Neutrophil (primary cell): ENCODE measurements at regions not wholly inside any gene's neighbourhood (a gene's known extent, or its start where the extent isn't known, plus 50 kb on each side); places are given as distances from the start of the nearest gene placed in this dataset.

ENCODE experiments used
- H3K27ac ChIP-seq: fragments of 200-600 bp; sonication (generic); 2 replicates; pipeline ENCODE4 v1.5.1; 2016; ENCODE audit warnings: mild to moderate bottlenecking, moderate library complexity
- H3K27me3 ChIP-seq: fragments of 200-600 bp; sonication (generic); 2 replicates; pipeline ENCODE4 v1.6.0; 2016; ENCODE audit warnings: mild to moderate bottlenecking
- H3K36me3 ChIP-seq: fragments of 200-600 bp; sonication (generic); 2 replicates; pipeline ENCODE4 v1.5.1; 2017
- H3K4me1 ChIP-seq, 2 experiments: fragments of 200-600 bp in 1 of 2; sonication (generic) in 1 of 2; 1 replicate in 1 of 2; 2 replicates in 1 of 2; pipeline versions ENCODE4 v1.5.1 to v1.6.1; 2013 to 2016; ENCODE audit warnings: low read depth in 1 of 2, low read length in 1 of 2, mild to moderate bottlenecking in 1 of 2, moderate library complexity in 1 of 2; ENCODE audit not compliant: control insufficient read depth in 1 of 2, insufficient read depth in 1 of 2
- H3K4me3 ChIP-seq, 2 experiments: fragments of 200-600 bp in 1 of 2; sonication (generic) in 1 of 2; 1 replicate in 1 of 2; 2 replicates in 1 of 2; pipeline ENCODE4 v1.5.1; 2013 to 2016; ENCODE audit warnings: low read depth in 1 of 2, low read length in 1 of 2, mild to moderate bottlenecking in 1 of 2, moderate library complexity in 1 of 2
- H3K9me3 ChIP-seq: fragments of 200-600 bp; sonication (generic); 2 replicates; pipeline ENCODE4 v1.5.1; 2016
- TF ChIP-seq, protein P1 (sequence below): fragments of 200-600 bp; sonication (generic); IDR thresholded peaks from 2 replicates; pipeline ENCODE4 v1.5.1; 2016; ENCODE audit warnings: antibody characterized with exemption

DNA sequence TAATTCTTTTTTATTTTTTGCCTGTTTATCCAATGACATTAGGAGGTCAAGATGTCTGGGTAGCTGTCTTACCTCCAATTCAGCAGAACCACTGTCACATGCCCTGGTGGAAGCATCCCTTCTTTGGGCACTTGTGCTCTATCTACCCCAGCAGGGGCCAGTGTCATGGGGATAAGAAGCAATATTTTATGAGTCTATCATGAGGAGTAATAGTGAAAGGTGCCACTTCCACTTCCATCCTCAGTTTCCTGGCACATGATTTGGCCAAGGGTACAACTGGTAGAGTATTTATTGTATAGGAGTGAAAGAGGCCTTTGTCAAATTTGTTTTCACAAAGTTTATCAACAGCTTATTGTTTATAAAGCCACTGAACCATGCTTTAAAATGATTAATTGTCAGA, 112.5 kb downstream of the CCDC71L start:
- TF ChIP-seq, protein P1, sequence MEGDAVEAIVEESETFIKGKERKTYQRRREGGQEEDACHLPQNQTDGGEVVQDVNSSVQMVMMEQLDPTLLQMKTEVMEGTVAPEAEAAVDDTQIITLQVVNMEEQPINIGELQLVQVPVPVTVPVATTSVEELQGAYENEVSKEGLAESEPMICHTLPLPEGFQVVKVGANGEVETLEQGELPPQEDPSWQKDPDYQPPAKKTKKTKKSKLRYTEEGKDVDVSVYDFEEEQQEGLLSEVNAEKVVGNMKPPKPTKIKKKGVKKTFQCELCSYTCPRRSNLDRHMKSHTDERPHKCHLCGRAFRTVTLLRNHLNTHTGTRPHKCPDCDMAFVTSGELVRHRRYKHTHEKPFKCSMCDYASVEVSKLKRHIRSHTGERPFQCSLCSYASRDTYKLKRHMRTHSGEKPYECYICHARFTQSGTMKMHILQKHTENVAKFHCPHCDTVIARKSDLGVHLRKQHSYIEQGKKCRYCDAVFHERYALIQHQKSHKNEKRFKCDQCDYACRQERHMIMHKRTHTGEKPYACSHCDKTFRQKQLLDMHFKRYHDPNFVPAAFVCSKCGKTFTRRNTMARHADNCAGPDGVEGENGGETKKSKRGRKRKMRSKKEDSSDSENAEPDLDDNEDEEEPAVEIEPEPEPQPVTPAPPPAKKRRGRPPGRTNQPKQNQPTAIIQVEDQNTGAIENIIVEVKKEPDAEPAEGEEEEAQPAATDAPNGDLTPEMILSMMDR, result no peak
- H3K27ac ChIP-seq, result no peak overlapping the region

DNA sequence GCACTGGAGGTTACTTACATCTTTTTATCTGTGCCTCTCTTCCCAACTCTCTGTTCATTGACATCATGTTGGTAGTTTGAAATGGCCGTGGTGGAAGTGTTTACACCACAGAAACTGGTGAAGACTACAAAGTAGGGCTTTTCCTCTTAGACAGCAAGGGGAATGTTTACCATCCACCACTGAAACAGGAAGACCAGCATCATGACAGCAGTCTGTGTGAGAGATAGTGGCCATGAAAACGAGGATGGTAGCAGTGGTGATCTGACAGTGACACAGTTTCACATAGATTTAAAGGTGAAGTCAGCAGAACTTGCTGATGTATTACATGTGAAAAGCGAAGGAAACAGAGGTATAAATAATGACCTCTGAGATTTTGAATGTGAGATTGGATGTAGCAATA, 115.7 kb downstream of the CCDC71L start:
- H3K27ac ChIP-seq, result no peak overlapping the region
- no peaks in the 10 kb centered on the region for H3K36me3 ChIP-seq
- no peaks in the 10 kb centered on the region for H3K4me1 ChIP-seq
- TF ChIP-seq, protein P1, result no peak
- H3K27me3 ChIP-seq, result no peaks in the 10 kb centered on the region
- H3K9me3 ChIP-seq, result no peaks in the 10 kb centered on the region
- H3K4me3 ChIP-seq, result no peak overlapping the region

More for the DNA sequence above, 112.5 kb downstream of the CCDC71L start:
- no peaks in the 10 kb centered on the region for H3K4me1 ChIP-seq
- no peaks in the 10 kb centered on the region for H3K27me3 ChIP-seq
- H3K9me3 ChIP-seq, result no peaks in the 10 kb centered on the region
- no peak overlapping the region for H3K4me3 ChIP-seq
- no peaks in the 10 kb centered on the region for H3K36me3 ChIP-seq

DNA sequence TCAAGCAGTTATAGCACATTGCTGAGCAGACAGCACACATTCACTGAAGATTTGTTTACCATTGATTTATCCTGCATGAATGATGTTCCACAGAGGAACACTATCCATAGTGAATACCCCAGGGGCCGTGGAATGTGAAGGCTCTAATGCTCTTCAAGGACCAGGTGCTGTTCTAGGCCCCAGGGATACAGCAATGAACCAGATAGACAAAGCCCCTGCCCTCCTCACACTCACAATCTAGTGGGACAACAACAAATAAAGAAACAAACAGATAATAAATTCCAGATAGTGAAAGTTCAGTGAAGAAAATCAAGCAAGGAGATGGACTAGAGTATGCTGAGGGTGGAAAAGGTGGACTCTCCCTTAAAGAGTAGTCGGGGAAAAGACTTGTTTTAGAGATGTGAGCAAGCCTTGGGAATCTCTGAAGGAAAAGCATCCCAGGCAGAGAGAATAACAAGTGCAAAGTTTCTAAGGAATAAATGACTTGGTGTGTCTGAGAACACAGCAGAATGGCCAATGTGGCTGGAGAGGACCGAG, 117.7 kb downstream of the CCDC71L start:
- H3K4me3 ChIP-seq, result no peak overlapping the region
- no peaks in the 10 kb centered on the region for H3K36me3 ChIP-seq
- TF ChIP-seq, protein P1, result no peak
- H3K4me1 ChIP-seq, result no peaks in the 10 kb centered on the region
- H3K27me3 ChIP-seq, result peaks cover 8% of the 10 kb centered on the region
- H3K9me3 ChIP-seq, result no peaks in the 10 kb centered on the region
- H3K27ac ChIP-seq, result no peak overlapping the region

DNA sequence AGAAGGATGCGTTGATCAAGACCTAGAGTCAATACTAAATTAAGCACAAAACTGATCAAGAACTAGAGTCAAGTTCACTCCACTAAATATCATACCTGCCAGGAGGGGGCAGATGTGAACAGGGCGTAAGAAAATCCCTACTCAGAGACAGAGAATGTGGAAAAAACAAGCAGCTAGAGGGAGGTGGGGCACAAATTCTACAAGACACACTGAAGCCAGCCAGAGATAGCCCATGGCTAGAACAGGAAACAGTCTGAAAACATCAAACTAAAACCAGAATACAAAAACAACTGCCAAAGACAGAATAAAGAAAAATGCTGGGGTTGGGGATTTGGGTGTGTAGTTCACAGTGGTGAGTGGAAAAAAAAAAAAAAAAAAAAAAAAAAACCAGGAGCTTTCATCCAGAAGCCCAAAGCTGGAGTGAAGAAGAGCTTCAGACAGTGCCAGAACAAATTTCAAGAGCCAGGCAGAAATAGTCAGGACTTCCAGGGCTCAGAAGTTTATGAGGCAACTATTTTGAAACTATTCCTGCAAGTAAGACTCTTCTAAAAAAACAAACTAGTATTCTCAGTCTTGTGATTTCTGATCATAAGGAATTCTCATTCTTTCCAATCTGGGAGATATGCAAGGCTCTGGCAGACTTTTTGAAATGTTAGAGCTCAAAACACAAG, 118.3 kb downstream of the CCDC71L start:
- TF ChIP-seq, protein P1, result no peak
- Histone ChIP-seq H3K9me3 (no peaks in the 10 kb centered on the region), H3K36me3 (no peaks in the 10 kb centered on the region), H3K27me3 (peaks cover 14% of the 10 kb centered on the region), H3K27ac (no peak overlapping the region), H3K4me3 (no peak overlapping the region), H3K4me1 (no peaks in the 10 kb centered on the region)

DNA sequence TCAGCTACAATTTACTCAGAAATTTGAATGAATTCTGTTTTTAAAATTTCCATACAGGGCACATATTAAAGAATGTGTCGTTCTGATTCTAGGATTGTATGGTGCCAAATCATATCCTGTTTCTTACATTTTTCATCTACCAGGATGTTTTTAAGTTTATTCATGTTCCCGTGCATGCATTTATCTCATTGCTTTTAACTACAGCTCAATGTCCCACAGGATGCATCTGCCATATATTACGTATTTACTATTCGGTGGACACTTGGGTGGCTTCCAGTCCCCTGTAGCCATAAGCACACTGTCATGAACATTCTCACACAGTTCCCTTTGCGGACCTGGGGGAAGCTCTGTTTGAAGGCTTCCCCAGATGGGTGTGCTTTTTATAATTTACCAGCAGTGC, 122.3 kb downstream of the CCDC71L start:
- Histone ChIP-seq H3K4me1 (no peaks in the 10 kb centered on the region), H3K4me3 (no peak overlapping the region), H3K9me3 (no peaks in the 10 kb centered on the region), H3K27me3 (peaks cover 14% of the 10 kb centered on the region), H3K36me3 (no peaks in the 10 kb centered on the region), H3K27ac (no peak overlapping the region)
- TF ChIP-seq, protein P1, result no peak
